A673 (cell line): ENCODE measurements at regions not wholly inside any gene's neighbourhood (a gene's known extent, or its start where the extent isn't known, plus 50 kb on each side); places are given as distances from the start of the nearest gene placed in this dataset.

Source experiments
- BruUV-seq: library from RNA; stranded (reverse); fragments of 400-500 nt; replicated peaks from 2 replicates; lab custom pipeline; 2021; lab: Mats Ljungman, UMichigan
- CTCF ChIA-PET: fragments of 300-600 bp; sonication (Branson Sonifier 250); formaldehyde crosslinking; loops from one replicate; lab custom pipeline; 2022; ENCODE audit warnings: antibody characterized with exemption; lab: Charles Lee
- POLR2A ChIA-PET: fragments of 300-600 bp; sonication (Branson Sonifier 250); formaldehyde crosslinking; loops from one replicate; lab custom pipeline; 2022; ENCODE audit warnings: antibody characterized with exemption; ENCODE audit not compliant: low non-redundant PET; lab: Charles Lee
- DNase-seq: peaks from one replicate; pipeline ENCODE4 v3.0.0-alpha.2; 2015; ENCODE audit warnings: low spot score
- H3K27ac ChIP-seq: fragments of 200-600 bp; sonication (generic); 2 replicates; pipeline ENCODE4 v1.5.1; 2016; ENCODE audit warnings: mixed run types, low read depth, mild to moderate bottlenecking, mixed read lengths, antibody characterized with exemption, low read length; ENCODE audit not compliant: poor library complexity, severe bottlenecking
- H3K27me3 ChIP-seq: fragments of 200-600 bp; sonication (generic); replicated peaks from 2 replicates; pipeline ENCODE4 v1.6.1; 2017; ENCODE audit warnings: mixed run types, low read depth, mild to moderate bottlenecking, mixed read lengths, antibody characterized with exemption, low read length; ENCODE audit not compliant: insufficient read depth, poor library complexity
- H3K36me3 ChIP-seq: fragments of 200-600 bp; sonication (generic); 2 replicates; pipeline ENCODE4 v1.6.1; 2016; ENCODE audit warnings: mixed run types, mild to moderate bottlenecking, mixed read lengths, antibody characterized with exemption, low read length; ENCODE audit not compliant: insufficient read depth, poor library complexity, severe bottlenecking
- H3K4me1 ChIP-seq: fragments of 200-600 bp; sonication (generic); 2 replicates; pipeline ENCODE4 v1.6.1; 2017; ENCODE audit warnings: mixed run types, mild to moderate bottlenecking, mixed read lengths, antibody characterized with exemption, low read length; ENCODE audit not compliant: insufficient read depth, poor library complexity, severe bottlenecking
- H3K4me3 ChIP-seq: fragments of 200-600 bp; sonication (generic); 2 replicates; pipeline ENCODE4 v1.5.1; 2016; ENCODE audit warnings: low read depth, mixed run types, mild to moderate bottlenecking, mixed read lengths, low read length; ENCODE audit not compliant: poor library complexity, severe bottlenecking
- H3K9me3 ChIP-seq: fragments of 200-600 bp; sonication (generic); 2 replicates; pipeline ENCODE4 v1.6.1; 2016; ENCODE audit warnings: mixed run types, low read depth, mild to moderate bottlenecking, mixed read lengths, antibody characterized with exemption, low read length; ENCODE audit not compliant: poor library complexity, severe bottlenecking
- CTCF ChIP-seq: fragments of 300-800, 200-600 bp; sonication (generic); conservative IDR thresholded peaks from 2 replicates; pipeline ENCODE4 v1.5.1; 2017; ENCODE audit warnings: low read depth, mild to moderate bottlenecking, antibody characterized with exemption, low read length, moderate library complexity, mixed read lengths
- EZH2 ChIP-seq: fragments of 200-600 bp; sonication (generic); IDR thresholded peaks from 2 replicates; pipeline ENCODE4 v1.6.1; 2017; ENCODE audit warnings: borderline replicate concordance, low read depth, mild to moderate bottlenecking, mixed read lengths, antibody characterized with exemption, low read length; ENCODE audit not compliant: poor library complexity, severe bottlenecking
- intact Hi-C: fragments of 100-400 bp; cut with micrococcal nuclease; formaldehyde crosslinking; loops from one replicate; pipeline ENCODE4 v1.10.0; 2022; ENCODE audit not compliant: unreplicated experiment

- Histone ChIP-seq H3K27me3 (no peaks in the 10 kb centered on the region), H3K4me3 (no peak overlapping the region), H3K27ac (no peak overlapping the region), H3K36me3 (no peaks in the 10 kb centered on the region), H3K9me3 (no peaks in the 10 kb centered on the region), H3K4me1 (peaks cover 2% of the 10 kb centered on the region)
- POLR2A ChIA-PET: no interaction called here
- no peak for TF ChIP-seq CTCF
- no peak for TF ChIP-seq EZH2
- no peak for DNase-seq
- intact Hi-C loops: no loop called here
- no TSS peak for BruUV-seq
- CTCF ChIA-PET: no interaction called here
These were observed 308.9 kb downstream of the NR2F1-AS1 start for GRCh38 chr5:93272108-93272507.

- Histone ChIP-seq H3K27ac (no peak overlapping the region), H3K27me3 (no peaks in the 10 kb centered on the region), H3K9me3 (no peaks in the 10 kb centered on the region), H3K4me3 (no peak overlapping the region), H3K4me1 (no peaks in the 10 kb centered on the region), H3K36me3 (no peaks in the 10 kb centered on the region)
- intact Hi-C loops: no loop called here
- no TSS peak for BruUV-seq
- no peak for DNase-seq
- POLR2A ChIA-PET: no interaction called here
- CTCF ChIA-PET: no interaction called here
- TF ChIP-seq CTCF (no peak), EZH2 (no peak)
These were observed 313.3 kb downstream of the NR2F1-AS1 start for GRCh38 chr5:93267736-93268135.

- POLR2A ChIA-PET: no interaction called here
- H3K27ac ChIP-seq: no peak overlapping the region
These were observed 313.7 kb downstream of the NR2F1-AS1 start for GRCh38 chr5:93267276-93267675.

More at GRCh38 chr5:93267276-93267675, 313.7 kb downstream of the NR2F1-AS1 start:
- CTCF ChIA-PET: no interaction called here
- H3K4me1 ChIP-seq: no peaks in the 10 kb centered on the region
- TF ChIP-seq CTCF (no peak), EZH2 (no peak)
- H3K27me3 ChIP-seq: no peaks in the 10 kb centered on the region
- no TSS peak for BruUV-seq
- no peak for DNase-seq
- no peaks in the 10 kb centered on the region for H3K9me3 ChIP-seq
- H3K36me3 ChIP-seq: no peaks in the 10 kb centered on the region
- intact Hi-C loops: no loop called here
- H3K4me3 ChIP-seq: no peak overlapping the region
